ENCODE measurements at regions not wholly inside any gene's neighbourhood (a gene's known extent, or its start where the extent isn't known, plus 50 kb on each side); places are given as distances from the start of the nearest gene placed in this dataset.
"Not testable (repeated sequence)": the region's sequence is repeated elsewhere in the genome, so short reads cannot be mapped to it uniquely, and the experiment has no call there.

DNA sequence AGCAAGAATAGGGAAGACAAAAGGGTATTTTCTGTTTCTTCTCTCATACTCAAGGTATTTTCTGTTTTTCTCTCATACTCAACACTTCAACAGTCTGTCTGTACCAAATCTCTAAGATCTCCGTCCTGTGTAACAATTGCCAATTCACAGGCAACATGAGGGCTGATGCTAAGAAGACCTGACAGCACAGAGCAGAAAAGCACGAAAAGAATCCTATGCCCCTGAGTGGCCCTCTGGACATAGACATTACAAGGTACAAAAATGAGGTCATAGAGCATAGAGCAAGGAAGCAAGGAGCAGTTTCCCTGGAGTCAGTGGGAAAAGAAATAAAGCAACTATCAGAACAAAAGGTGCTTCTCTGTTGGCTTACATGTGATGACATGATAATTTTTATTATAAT is 1612.6 kb upstream of the CELF4 start:
- no peak for DNase-seq
- in situ Hi-C loops (cut with MboI; ENCODE audit: low pct_unique_long_range_greater_than_20kb, low sequenced_read_pairs) = no loop called here

DNA sequence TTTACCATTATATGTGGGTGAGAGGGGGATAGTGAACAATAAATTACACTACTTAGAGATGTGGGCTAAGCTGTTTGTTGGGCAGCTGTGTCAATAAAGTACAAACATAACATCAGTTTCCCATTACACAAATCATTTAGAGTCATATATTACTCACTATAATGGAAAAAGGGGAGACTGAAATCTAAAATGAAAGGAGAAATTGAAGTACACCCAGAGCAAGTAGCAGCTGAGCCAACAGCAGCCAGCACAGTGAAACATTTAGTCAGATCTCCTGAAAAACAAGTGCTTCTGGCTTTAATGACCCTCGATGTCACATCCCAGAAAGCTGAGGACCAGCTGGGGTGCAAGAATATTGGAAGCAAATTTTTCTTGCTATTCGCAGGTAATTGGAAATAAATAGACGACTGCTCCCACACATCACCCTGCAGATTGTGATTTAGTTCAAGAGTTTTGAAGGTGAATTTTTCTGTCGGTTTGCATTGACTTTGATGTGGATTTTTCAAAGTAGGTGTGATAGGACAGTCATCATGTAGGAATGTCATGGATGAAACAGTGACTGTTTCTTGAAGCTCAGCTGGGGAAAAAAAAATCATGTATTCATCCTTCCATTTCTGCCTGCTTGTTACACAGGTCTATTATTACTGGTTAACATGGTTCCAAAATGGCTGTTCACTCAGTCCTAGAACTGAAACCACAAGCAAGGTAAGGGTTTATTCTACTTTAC is 1607.3 kb upstream of the CELF4 start:
- no peak for DNase-seq

DNA sequence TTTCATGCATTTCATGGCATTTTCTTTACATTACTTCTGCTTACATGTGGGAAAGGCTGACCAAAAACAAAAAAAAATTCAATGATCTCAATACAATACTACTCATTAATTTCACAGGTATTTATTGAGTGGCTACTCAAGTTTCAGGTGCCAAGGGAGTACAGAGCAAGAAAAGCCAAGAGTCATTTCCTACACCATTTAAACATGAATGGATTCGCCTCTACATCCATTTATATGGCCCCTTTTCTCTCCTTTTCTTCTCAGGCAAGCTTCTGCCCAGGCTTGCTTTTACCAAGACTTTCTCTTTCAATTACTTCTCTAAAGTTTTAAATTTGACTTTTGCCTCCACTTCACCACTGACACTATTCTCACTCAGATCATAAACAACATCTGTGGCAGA is 1603.1 kb upstream of the CELF4 start:
- in situ Hi-C loops (cut with MboI; ENCODE audit: low pct_unique_long_range_greater_than_20kb, low sequenced_read_pairs) = no loop called here
- no peak for DNase-seq

More for the DNA sequence above, 1607.3 kb upstream of the CELF4 start:
- in situ Hi-C loops (cut with MboI; ENCODE audit: low pct_unique_long_range_greater_than_20kb, low sequenced_read_pairs) = no loop called here

DNA sequence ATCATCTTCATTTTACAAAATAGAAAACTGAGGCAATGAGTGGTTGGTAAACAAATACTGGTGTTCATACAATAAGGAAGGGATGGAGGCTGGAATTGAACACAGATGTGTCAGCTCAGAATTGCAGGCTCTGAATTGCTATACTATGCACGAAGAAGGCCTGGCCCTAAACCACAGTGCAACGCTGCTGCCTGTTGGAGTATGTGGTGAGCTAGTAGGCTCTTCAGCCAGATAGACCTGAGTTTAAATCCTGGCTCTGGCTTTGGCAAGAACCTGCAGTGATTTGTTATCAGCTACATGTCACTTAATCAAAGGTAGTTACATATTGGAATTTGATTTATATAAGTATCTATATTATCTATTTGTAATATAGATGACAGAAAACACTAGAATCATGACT is 1602.4 kb upstream of the CELF4 start:
- in situ Hi-C loops (cut with MboI; ENCODE audit: low pct_unique_long_range_greater_than_20kb, low sequenced_read_pairs) = no loop called here
- no peak for DNase-seq

DNA sequence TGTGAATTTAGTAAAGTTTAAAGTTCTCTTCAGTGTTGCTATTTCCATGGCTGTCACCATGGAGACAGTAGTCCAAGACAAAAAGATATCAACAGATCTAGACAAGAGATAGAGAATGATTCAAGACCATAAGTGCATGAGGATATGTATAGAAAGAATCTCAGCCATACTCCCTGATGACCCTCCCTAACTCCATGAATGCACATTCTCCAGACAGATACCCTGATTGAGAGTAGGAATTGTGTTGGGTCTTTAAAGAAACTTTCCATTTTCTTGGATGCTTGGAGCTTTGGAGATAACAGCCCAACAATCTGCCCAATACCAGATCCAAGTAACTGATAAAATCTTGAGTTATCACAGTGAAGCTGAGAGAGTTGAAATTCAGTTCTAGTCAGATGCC is 1601.2 kb upstream of the CELF4 start:
- in situ Hi-C loops (cut with MboI; ENCODE audit: low pct_unique_long_range_greater_than_20kb, low sequenced_read_pairs) = no loop called here
- no peak for DNase-seq

DNA sequence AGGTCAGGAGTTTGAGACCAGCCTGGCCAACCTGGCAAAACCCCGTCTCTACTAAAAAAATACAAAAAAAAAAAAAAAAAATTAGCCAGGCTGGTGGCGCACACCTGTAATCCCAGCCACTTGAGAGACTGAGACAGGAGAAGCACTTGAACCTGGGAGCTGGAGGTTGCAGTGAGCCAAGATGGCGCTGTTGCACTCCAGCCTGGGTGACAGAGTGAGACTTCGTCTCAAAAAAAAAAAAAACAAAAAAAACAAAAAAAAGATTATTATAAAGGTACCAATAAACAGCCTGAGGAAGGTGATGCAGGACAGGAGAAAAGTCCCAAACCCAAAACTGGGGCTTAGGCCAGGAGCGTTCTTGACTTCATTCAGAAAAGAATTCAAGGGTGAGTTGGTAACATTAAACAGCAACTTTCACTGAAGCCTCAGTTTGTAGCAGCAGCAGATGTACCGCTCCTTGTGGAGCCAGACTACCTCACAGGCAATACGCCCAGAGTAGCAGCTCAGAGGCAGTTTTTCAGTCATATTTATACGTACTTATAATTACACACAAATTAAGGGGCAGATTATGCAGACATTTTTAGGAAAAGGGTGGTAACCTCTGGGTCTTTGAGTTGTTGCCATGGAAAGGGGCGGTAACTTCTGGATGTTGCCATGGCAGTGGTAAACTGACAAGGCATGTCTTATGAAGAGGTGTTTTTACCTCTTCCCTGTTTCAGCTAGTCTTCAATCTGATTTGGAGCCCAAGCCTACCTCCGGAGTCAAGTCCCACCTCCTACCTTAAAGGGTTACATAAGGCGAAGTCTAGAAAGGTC is 1596.6 kb upstream of the CELF4 start:
- DNase-seq = no peak

DNA sequence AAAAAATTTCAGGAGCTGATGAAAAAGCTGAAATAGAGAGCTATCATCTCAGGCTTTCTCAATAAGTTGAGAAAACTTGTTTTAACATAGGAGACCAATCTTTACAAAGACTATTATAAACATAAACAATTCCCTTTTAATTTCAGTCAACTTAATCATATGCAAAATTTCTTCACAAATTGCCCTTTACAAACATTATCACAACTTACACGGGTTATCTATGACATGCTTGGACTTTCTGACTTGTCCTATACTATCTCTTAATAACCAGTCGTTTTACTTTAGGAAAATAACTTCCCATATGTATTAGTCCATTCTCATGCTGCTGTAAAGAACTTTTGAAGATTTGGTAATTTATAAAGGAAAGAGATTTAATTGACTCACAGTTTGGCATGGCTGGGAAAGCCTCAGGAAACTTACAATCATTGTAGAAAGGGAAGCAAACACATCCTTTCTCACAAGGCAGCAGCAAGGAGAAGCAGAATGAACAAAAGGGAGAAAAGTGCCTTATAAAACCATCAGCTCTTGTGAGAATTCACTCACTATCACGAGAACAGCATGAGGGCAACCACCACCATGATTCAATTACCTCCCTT is 1583.7 kb upstream of the CELF4 start:
- peak; percentile 14 for DNase-seq

More for the DNA sequence above, 1596.6 kb upstream of the CELF4 start:
- in situ Hi-C loops (cut with MboI; ENCODE audit: low pct_unique_long_range_greater_than_20kb, low sequenced_read_pairs) = no loop called here

DNA sequence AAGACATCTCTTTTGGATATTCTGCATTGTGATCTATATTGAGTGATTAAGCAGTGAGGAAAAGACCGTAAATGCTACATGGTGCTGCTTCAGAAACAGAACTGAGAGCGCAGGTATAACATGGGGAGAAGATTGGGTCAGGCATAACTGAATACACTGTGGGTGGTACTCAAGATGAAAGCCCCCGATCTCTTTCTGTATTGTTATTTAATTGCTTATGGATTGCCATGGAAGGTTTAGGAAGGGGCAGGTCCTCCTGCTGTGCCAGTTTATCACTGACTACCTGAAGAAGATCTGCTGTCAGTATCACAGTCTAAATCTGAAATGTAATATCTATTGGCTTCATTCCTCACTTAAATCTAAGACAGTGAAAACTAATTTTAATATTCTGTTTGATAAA is 1568.7 kb upstream of the CELF4 start:
- in situ Hi-C loops (cut with MboI; ENCODE audit: low pct_unique_long_range_greater_than_20kb, low sequenced_read_pairs) = no loop called here
- no peak for DNase-seq

More for the DNA sequence above, 1583.7 kb upstream of the CELF4 start:
- in situ Hi-C loops (cut with MboI; ENCODE audit: low pct_unique_long_range_greater_than_20kb, low sequenced_read_pairs) = no loop called here

DNA sequence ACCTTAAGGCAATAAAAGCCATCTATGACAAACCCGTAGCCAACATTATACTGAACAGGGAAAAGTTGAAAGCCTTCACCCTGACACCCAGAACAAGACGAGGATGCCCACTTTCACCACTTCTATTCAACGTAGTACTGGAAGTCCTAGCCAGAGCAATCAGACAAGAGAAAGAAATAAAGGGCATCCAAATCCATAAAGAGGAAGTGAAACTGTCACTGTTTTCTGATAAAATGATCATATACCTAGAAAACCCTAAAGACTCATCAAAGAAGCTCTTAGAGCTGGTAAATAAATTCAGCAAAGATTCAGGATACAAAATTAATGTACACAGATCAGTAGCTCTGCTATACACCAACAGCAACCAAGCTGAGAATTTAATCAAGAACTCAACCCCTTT is 1561.9 kb upstream of the CELF4 start:
- DNase-seq; in situ Hi-C loops (cut with MboI; ENCODE audit: low pct_unique_long_range_greater_than_20kb, low sequenced_read_pairs): not testable (repeated sequence)

DNA sequence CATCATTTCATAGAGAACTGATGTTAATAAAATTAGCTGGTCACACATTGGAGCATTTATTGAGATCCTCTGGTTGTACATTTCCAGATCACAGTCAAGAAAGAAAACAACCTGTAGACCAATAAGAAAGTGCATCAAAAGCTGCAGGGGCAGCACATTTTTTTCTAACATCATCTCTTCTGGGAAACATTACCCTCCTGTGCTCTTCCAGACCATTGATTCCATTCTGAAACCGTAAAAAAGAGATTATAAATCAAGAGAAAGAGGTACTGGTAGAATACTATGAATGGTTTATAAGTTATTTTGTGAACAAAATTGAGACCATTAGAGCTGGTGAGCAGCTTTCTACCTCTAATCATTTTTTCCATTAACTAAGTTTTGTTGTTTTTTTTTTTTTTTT is 1548.2 kb upstream of the CELF4 start:
- DNase-seq = no peak
- in situ Hi-C loops (cut with MboI; ENCODE audit: low pct_unique_long_range_greater_than_20kb, low sequenced_read_pairs) = no loop called here

DNA sequence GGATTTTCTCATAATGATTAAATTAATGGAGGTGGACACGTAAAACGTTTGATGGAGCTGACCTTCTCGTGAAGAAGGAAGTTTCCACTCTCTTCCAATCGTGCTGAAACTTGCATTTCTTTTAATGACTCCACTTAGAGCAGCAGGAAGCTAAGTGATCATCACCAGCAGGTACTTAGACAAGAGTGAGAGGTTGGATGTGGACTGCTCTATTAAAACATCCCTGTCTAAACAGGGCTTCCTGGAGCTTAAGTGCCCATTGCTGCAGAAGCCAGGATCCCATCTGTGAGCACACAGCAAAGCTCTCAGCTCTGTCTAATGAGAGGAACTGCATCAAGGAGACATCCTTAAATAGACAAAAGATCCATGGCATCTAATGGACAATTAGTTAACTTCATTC is 1539.5 kb upstream of the CELF4 start:
- in situ Hi-C loops (cut with MboI; ENCODE audit: low pct_unique_long_range_greater_than_20kb, low sequenced_read_pairs) = no loop called here
- no peak for DNase-seq

DNA sequence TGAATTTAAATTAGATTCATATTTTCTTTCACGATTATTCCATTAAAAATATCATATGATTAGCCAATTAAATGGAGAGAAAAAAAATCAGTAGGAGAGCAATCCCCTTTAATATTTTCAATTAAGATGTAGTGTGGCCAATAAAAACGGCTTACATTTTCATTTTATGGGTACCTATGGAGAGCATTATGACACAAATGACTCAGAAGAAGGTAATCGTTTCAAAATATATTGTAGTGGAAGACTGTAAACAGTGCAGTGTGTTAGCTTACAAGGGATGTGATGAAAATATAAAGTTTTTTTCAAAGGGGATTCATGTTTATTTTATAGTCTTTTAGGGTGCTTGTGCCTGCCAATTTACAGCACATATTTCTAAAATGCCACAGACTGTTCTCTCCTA is 1507.4 kb upstream of the CELF4 start:
- no peak for DNase-seq
- in situ Hi-C loops (cut with MboI; ENCODE audit: low pct_unique_long_range_greater_than_20kb, low sequenced_read_pairs) = no loop called here

DNA sequence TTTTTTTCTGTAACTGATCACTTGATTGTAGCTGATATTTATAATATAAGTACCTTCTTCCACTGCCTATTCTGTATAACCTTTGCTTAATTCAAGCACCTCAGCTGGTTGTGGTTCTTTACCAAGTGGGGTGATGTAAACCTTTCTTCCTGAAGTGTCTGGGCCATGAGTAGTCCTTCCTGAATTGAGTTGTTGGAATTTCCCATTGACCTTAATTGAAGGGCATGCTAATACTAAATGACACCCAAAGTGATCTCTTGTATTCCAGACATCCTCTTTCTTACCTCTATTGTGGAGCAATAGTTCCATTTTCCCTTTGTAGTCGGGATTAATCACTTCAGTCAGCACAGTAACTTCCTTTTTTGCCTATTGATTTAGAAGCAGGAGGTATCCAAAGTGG is 1496.8 kb upstream of the CELF4 start:
- in situ Hi-C loops (cut with MboI; ENCODE audit: low pct_unique_long_range_greater_than_20kb, low sequenced_read_pairs) = no loop called here
- no peak for DNase-seq

DNA sequence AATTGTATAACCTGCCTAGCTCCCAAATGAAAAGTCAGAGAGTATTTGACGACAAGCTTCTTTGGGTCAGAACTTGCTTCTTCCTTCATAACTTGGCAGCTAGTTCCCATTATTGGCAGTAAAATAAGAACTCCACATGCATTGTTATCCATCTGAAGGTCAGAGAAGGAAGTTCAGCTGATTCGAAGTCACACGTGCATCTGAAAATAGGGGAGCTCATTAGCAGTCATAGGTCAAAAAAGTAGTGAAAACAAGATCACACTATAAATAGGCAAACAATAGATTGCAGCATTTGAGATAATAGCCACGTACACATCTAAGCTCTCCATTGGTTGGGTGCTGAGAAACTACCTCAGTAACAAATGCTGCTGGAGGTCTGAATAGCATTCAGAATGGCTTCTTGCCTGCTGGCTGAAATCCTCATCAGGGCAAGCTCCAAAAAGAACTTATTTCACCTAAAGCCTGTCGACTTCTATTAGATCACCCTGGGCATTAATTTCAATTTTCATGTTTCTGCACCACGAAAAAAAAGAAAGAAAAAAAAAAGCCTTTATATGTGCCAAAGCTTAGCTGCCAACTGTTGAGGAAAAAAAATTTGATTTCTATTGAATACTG is 1492.9 kb upstream of the CELF4 start:
- DNase-seq = no peak
- in situ Hi-C loops (cut with MboI; ENCODE audit: low pct_unique_long_range_greater_than_20kb, low sequenced_read_pairs) = no loop called here

DNA sequence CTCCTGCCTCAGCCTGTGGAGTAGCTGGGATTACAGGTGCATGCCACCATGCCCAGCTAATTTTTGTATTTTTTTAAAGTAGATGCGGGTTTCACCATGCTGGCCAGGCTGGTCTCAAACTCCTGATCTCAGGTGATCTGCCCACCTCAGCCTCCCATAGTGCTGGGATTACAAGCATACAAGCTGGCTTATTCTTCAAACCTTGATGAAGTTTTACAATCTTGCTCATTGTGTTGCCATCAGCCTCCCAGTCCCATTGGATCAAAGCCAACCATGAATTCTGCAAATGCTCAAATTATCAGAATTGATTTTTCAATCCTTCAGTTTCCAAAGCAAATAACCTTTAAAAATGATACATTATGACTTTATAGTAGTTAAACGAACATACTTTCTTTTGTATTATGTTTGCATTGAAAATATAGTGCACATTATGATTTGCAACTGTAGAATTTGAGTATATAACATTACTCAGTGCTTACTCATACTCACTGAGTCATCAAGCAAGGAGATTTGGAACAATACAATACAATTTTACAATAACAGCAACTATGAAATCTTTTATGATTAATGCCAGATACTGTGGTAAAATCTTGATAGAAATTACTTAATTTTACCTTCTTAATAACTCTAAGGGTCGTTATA is 1491.9 kb upstream of the CELF4 start:
- in situ Hi-C loops (cut with MboI; ENCODE audit: low pct_unique_long_range_greater_than_20kb, low sequenced_read_pairs) = no loop called here
- DNase-seq = no peak

DNA sequence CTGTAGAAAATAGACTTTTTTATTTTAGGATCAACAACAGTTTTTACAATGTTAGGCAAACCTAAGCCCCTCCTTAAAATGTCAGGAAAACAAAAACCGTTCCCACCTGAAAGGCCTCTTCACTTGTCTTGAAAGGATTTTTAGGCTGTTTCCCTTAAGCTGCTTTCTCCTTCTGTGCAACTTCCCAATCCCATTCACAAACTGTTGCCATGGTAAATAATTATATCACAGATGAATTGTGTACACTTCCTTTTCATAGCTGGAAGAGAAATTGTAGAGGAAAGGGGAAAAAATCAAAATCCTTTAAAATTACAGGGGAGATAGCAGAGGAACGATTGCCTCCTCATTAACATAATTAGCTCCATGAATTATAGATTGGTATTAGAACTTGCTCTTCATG is 1488.0 kb upstream of the CELF4 start:
- in situ Hi-C loops (cut with MboI; ENCODE audit: low pct_unique_long_range_greater_than_20kb, low sequenced_read_pairs) = no loop called here
- DNase-seq = no peak

DNA sequence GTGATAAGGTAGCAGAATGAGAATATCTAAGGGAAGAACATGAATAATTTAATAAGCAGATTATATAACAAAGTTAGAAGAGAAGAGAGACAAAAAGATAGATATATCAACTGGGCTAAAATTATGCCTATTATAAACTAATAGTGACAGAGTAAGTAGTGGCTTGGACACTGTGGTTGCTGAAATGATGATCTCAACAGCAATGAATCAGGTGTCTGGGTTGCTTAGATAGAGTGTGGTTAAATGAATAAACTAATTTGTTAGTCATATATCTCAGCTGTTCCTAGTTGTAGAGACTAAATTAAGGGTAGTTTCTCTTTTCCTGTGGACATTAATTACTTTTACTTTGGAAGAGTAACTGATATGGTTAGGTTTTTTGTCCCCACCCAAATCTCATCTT is 1485.4 kb upstream of the CELF4 start:
- DNase-seq = no peak
- in situ Hi-C loops (cut with MboI; ENCODE audit: low pct_unique_long_range_greater_than_20kb, low sequenced_read_pairs) = no loop called here

DNA sequence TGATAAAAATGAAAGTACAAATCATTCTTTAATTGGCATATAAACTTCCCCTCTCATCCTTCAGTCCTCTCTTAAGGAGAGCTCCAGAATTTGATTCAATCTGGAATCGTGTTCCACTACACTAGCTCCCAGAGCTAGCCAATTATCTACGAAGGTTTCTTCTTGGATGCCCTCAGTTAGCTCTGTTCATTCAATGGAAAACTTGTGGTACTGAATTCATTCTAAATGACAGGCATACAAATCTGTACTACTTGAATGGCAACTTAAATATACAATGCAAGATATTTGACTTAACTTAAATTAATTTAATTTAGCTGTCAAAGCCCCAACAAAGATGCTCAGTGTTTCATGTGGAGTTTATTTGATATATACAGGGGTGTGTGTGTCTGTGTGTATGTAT is 1474.2 kb upstream of the CELF4 start:
- in situ Hi-C loops (cut with MboI; ENCODE audit: low pct_unique_long_range_greater_than_20kb, low sequenced_read_pairs) = no loop called here
- DNase-seq = no peak

DNA sequence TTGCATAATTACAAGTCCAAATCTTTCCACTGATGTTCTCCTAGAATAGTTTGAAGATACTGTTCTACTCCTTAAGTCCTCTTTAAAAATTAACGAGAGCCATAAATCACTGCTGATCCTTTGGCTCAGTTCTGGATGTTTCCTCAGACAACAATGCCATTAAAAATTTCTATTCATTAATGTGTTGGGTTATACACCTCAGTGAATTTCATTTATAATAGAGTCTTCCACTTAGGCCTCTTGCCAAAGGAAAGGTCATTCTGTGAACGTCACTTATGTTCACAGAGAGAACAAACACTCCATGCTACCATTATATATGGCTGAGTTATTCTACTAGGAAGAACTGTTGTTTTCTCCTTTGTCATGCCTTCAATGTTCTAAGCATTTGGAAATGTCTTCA is 1472.3 kb upstream of the CELF4 start:
- no peak for DNase-seq
- in situ Hi-C loops (cut with MboI; ENCODE audit: low pct_unique_long_range_greater_than_20kb, low sequenced_read_pairs) = no loop called here
